HEK293 (cell line): ENCODE measurements at regions not wholly inside any gene's neighbourhood (a gene's known extent, or its start where the extent isn't known, plus 50 kb on each side); places are given as distances from the start of the nearest gene placed in this dataset.

Source experiments
- CTCF ChIA-PET: fragments of 350-600 bp; formaldehyde crosslinking; extraction: SDS; loops from one replicate; lab custom pipeline; 2021; ENCODE audit warnings: antibody characterized with exemption; lab: Yijun Ruan, JAX
- POLR2A ChIA-PET: fragments of 300-600 bp; formaldehyde crosslinking; extraction: SDS; loops from one replicate; lab custom pipeline; 2020; ENCODE audit warnings: antibody characterized with exemption, inconsistent platforms; lab: Yijun Ruan, JAX
- H3K27ac ChIP-seq: fragments of 200-500 bp; sonication (Bioruptor generic); 2 replicates; pipeline ENCODE4 v1.5.1; 2014; ENCODE audit warnings: low read depth, low read length, control low read depth, inconsistent platforms; ENCODE audit errors: extremely low read depth
- H3K36me3 ChIP-seq, 2 experiments: fragments of 200-500 bp in 1 of 2; sonication (Bioruptor generic) in 1 of 2; 1 replicate in 1 of 2; 2 replicates in 1 of 2; pipeline ENCODE4 v1.5.1; 2014 to 2017; ENCODE audit warnings: inconsistent platforms in 2 of 2, low read length in 2 of 2; ENCODE audit not compliant: control insufficient read depth in 2 of 2, insufficient read depth in 1 of 2
- H3K4me1 ChIP-seq: fragments of 200-500 bp; sonication (Bioruptor generic); 2 replicates; pipeline ENCODE4 v1.5.1; 2014; ENCODE audit warnings: mild to moderate bottlenecking, low read length, inconsistent platforms; ENCODE audit not compliant: control insufficient read depth, insufficient read depth
- H3K4me3 ChIP-seq: 2 replicates; pipeline ENCODE4 v1.5.1; 2011; ENCODE audit warnings: low read depth, mild to moderate bottlenecking, control low read depth, low read length, moderate library complexity
- H3K9me3 ChIP-seq: fragments of 200-500 bp; sonication (Bioruptor generic); 2 replicates; pipeline ENCODE4 v1.5.1; 2014; ENCODE audit warnings: low read depth, low read length, inconsistent platforms; ENCODE audit not compliant: control insufficient read depth, insufficient read depth
- EGR2 ChIP-seq: fragments of 450-650 bp; formaldehyde crosslinking; IDR thresholded peaks from 2 replicates; pipeline ENCODE4 v1.5.1; 2016; ENCODE audit warnings: low read depth, missing biosample characterization, missing genetic modification characterization
- TRIM28 ChIP-seq: IDR thresholded peaks from 2 replicates; pipeline ENCODE4 v1.6.1; 2011; ENCODE audit warnings: low read length, control low read depth, borderline replicate concordance
- ZBTB44 ChIP-seq: fragments of 450-650 bp; IDR thresholded peaks from 2 replicates; pipeline ENCODE4 v1.5.1; 2018; ENCODE audit warnings: missing biosample characterization, mild to moderate bottlenecking, missing genetic modification characterization
- ZBTB48 ChIP-seq: fragments of 450-650 bp; formaldehyde crosslinking; IDR thresholded peaks from 2 replicates; pipeline ENCODE4 v1.5.1; 2016; ENCODE audit warnings: missing biosample characterization, missing genetic modification characterization
- ZEB2 ChIP-seq: fragments of 450-650 bp; formaldehyde crosslinking; IDR thresholded peaks from 2 replicates; pipeline ENCODE4 v1.5.1; 2016; ENCODE audit warnings: missing biosample characterization, missing genetic modification characterization
- ZNF169 ChIP-seq: fragments of 450-650 bp; formaldehyde crosslinking; IDR thresholded peaks from 2 replicates; pipeline ENCODE4 v1.5.1; 2016; ENCODE audit warnings: missing biosample characterization, missing genetic modification characterization
- ZNF24 ChIP-seq: fragments of 450-650 bp; formaldehyde crosslinking; IDR thresholded peaks from 2 replicates; pipeline ENCODE4 v1.5.1; 2016; ENCODE audit warnings: missing biosample characterization, missing genetic modification characterization
- ZNF416 ChIP-seq: fragments of 450-650 bp; formaldehyde crosslinking; IDR thresholded peaks from 2 replicates; pipeline ENCODE4 v1.5.1; 2016; ENCODE audit warnings: missing biosample characterization, missing genetic modification characterization
- ZNF521 ChIP-seq: fragments of 450-650 bp; formaldehyde crosslinking; IDR thresholded peaks from 2 replicates; pipeline ENCODE4 v1.5.1; 2017; ENCODE audit warnings: missing biosample characterization, mild to moderate bottlenecking, missing genetic modification characterization
- ZNF558 ChIP-seq: fragments of 450-650 bp; formaldehyde crosslinking; IDR thresholded peaks from 2 replicates; pipeline ENCODE4 v1.5.1; 2016; ENCODE audit warnings: missing biosample characterization, missing genetic modification characterization
- ZNF580 ChIP-seq: fragments of 450-650 bp; formaldehyde crosslinking; IDR thresholded peaks from 2 replicates; pipeline ENCODE4 v1.5.1; 2016; ENCODE audit warnings: missing biosample characterization, missing genetic modification characterization
- ZNF658 ChIP-seq: fragments of 450-650 bp; formaldehyde crosslinking; IDR thresholded peaks from 2 replicates; pipeline ENCODE4; 2016; ENCODE audit warnings: missing biosample characterization, missing genetic modification characterization
- ZNF670 ChIP-seq: fragments of 450-650 bp; formaldehyde crosslinking; IDR thresholded peaks from 2 replicates; pipeline ENCODE4 v1.5.1; 2016; ENCODE audit warnings: missing biosample characterization, missing genetic modification characterization, low read depth

- Histone ChIP-seq H3K9me3 (no peaks in the 10 kb centered on the region), H3K27ac (no peak overlapping the region), H3K36me3 (no peaks in the 10 kb centered on the region), H3K4me1 (no peaks in the 10 kb centered on the region), H3K4me3 (no peak overlapping the region)
- CTCF ChIA-PET, result no interaction called here
- POLR2A ChIA-PET, result no interaction called here
- TF ChIP-seq ZNF24 (tag by site-specific recombination) (no peak), ZNF658 (tag by site-specific recombination) (no peak), ZNF169 (tag by site-specific recombination) (no peak), EGR2 (tag by site-specific recombination) (no peak), ZEB2 (tag by site-specific recombination) (no peak), TRIM28 (no peak), ZNF558 (tag by site-specific recombination) (no peak), ZBTB48 (tag by site-specific recombination) (no peak), ZNF580 (no peak), ZNF670 (tag by site-specific recombination) (no peak), ZNF416 (tag by site-specific recombination) (no peak), ZBTB44 (tag by site-specific recombination) (no peak), ZNF521 (tag by site-specific recombination) (no peak)
- TF ChIP-seq, all 188 proteins: peak for 0
Observed at GRCh38 chr10:27622596-27622995, 118.5 kb downstream of the RAB18 start.
